Activated CD8-positive, alpha-beta T cell treated with anti-CD3 and anti-CD28 coated beads for 36 hours (primary cell): ENCODE measurements at regions not wholly inside any gene's neighbourhood (a gene's known extent, or its start where the extent isn't known, plus 50 kb on each side); places are given as distances from the start of the nearest gene placed in this dataset.

Experiments
- ATAC-seq: fragments of 200-7000 bp; cut with Tn5 transposase; one replicate; pipeline ENCODE4 v1.10.0; 2021; ENCODE audit warnings: mild to moderate bottlenecking, moderate library complexity
- CTCF ChIA-PET: fragments of 350-600 bp; sonication (Branson Sonifier 250); formaldehyde crosslinking; loops from one replicate; lab custom pipeline; 2021; ENCODE audit warnings: antibody characterized with exemption; lab: Charles Lee
- POLR2A ChIA-PET: fragments of 350-600 bp; sonication (Branson Sonifier 250); formaldehyde crosslinking; loops from one replicate; lab custom pipeline; 2021; ENCODE audit warnings: antibody characterized with exemption; lab: Charles Lee
- DNase-seq: peaks from one replicate; pipeline ENCODE4 v3.0.0-alpha.2; 2020
- H3K27ac Mint-ChIP-seq: one replicate; pipeline ENCODE4 v1.8.0; 2021; ENCODE audit warnings: mild to moderate bottlenecking, mixed read lengths
- H3K27me3 Mint-ChIP-seq: one replicate; pipeline ENCODE4 v1.8.0; 2021; ENCODE audit warnings: mixed read lengths
- H3K36me3 Mint-ChIP-seq: one replicate; pipeline ENCODE4 v1.8.0; 2021; ENCODE audit warnings: low read depth, mixed read lengths
- H3K4me1 Mint-ChIP-seq: one replicate; pipeline ENCODE4 v1.8.0; 2021; ENCODE audit warnings: low read depth, mixed read lengths
- H3K4me3 Mint-ChIP-seq: one replicate; pipeline ENCODE4 v1.8.0; 2021; ENCODE audit warnings: mild to moderate bottlenecking, moderate library complexity, mixed read lengths
- H3K9me3 Mint-ChIP-seq: one replicate; pipeline ENCODE4 v1.8.0; 2021; ENCODE audit warnings: mixed read lengths
- CTCF ChIP-seq: fragments of 200-600 bp; IDR thresholded peaks from one replicate; pipeline ENCODE4 v1.8.0; 2022; ENCODE audit warnings: antibody characterized with exemption, mild to moderate bottlenecking
- intact Hi-C: fragments of 100-400 bp; cut with micrococcal nuclease; formaldehyde crosslinking; loops from one replicate; pipeline ENCODE4 v1.10.0; 2022

GRCh38 chr1:229156872-229157271 lies 114.0 kb upstream of the RAB4A start:
- Mint-ChIP-seq H3K4me1 (peaks cover 13% of the 10 kb centered on the region), H3K27me3 (no peaks in the 10 kb centered on the region), H3K36me3 (no peaks in the 10 kb centered on the region), H3K27ac (no peak overlapping the region), H3K4me3 (no peak overlapping the region), H3K9me3 (no peaks in the 10 kb centered on the region)
- intact Hi-C loops = no loop called here
- ATAC-seq = no peak
- TF ChIP-seq CTCF = no peak
- DNase-seq = no peak
- ChIA-PET POLR2A (no interaction called here), CTCF (interaction anchor here (1.6 kb wide), 1 partner anchor 492 kb away, joined by 5 read pairs; no protein-coding TSS in a partner anchor)

GRCh38 chr1:229157480-229157879 lies 113.4 kb upstream of the RAB4A start:
- TF ChIP-seq CTCF = no peak
- H3K9me3 Mint-ChIP-seq = no peaks in the 10 kb centered on the region
- intact Hi-C loops = no loop called here
- CTCF ChIA-PET = interaction anchor here (1.6 kb wide), 1 partner anchor 493 kb away, joined by 5 read pairs; no protein-coding TSS in a partner anchor
- POLR2A ChIA-PET = no interaction called here
- H3K27me3 Mint-ChIP-seq = no peaks in the 10 kb centered on the region
- no peak overlapping the region for H3K27ac Mint-ChIP-seq
- no peaks in the 10 kb centered on the region for H3K36me3 Mint-ChIP-seq
- ATAC-seq (no peak), DNase-seq (no peak)
- no peak overlapping the region for H3K4me3 Mint-ChIP-seq
- H3K4me1 Mint-ChIP-seq = peaks cover 13% of the 10 kb centered on the region

DNA sequence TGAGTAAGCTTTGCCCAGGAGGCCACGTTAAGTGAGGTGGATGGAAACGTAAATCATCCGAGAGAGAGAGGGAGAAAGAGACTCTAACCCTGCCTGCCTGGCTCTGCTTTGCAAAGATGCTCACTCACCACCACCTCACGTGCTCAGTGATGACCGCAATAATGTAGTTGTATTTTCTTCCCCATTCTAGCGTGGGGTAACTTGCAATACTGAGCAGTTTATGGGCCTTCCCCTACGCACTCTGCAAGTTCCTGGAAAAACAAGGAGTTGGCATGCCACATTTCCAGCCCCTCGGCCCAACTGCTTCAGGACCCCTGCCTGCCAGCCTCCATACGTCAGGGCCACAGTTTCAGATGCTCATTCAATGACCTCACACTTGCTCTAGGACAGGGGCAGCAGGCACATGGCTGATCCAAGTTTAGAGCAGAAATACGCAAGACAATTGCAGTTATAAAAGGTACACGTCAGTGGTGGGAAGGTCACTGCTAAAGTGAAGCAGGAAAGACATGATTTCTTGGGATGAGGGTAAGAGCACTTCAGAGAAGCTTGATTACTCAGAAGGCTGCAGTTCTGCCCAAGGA lies 112.5 kb upstream of the RAB4A start:
- intact Hi-C loops = no loop called here
- Mint-ChIP-seq H3K4me3 (no peak overlapping the region), H3K9me3 (no peaks in the 10 kb centered on the region), H3K27me3 (no peaks in the 10 kb centered on the region), H3K27ac (no peak overlapping the region), H3K4me1 (peaks cover 13% of the 10 kb centered on the region), H3K36me3 (no peaks in the 10 kb centered on the region)
- ChIA-PET CTCF (no interaction called here), POLR2A (no interaction called here)
- ATAC-seq (no peak), DNase-seq (no peak)
- TF ChIP-seq CTCF = no peak

- DNase-seq (no peak), ATAC-seq (no peak)
- POLR2A ChIA-PET = no interaction called here
- H3K9me3 Mint-ChIP-seq = no peaks in the 10 kb centered on the region
- TF ChIP-seq CTCF = no peak
- peaks cover 13% of the 10 kb centered on the region for H3K4me1 Mint-ChIP-seq
- intact Hi-C loops = no loop called here
- no peak overlapping the region for H3K27ac Mint-ChIP-seq
- no peaks in the 10 kb centered on the region for H3K27me3 Mint-ChIP-seq
- no peak overlapping the region for H3K4me3 Mint-ChIP-seq
- CTCF ChIA-PET = no interaction called here
- no peaks in the 10 kb centered on the region for H3K36me3 Mint-ChIP-seq
Measured at GRCh38 chr1:229158927-229159326, 112.0 kb upstream of the RAB4A start.

DNA sequence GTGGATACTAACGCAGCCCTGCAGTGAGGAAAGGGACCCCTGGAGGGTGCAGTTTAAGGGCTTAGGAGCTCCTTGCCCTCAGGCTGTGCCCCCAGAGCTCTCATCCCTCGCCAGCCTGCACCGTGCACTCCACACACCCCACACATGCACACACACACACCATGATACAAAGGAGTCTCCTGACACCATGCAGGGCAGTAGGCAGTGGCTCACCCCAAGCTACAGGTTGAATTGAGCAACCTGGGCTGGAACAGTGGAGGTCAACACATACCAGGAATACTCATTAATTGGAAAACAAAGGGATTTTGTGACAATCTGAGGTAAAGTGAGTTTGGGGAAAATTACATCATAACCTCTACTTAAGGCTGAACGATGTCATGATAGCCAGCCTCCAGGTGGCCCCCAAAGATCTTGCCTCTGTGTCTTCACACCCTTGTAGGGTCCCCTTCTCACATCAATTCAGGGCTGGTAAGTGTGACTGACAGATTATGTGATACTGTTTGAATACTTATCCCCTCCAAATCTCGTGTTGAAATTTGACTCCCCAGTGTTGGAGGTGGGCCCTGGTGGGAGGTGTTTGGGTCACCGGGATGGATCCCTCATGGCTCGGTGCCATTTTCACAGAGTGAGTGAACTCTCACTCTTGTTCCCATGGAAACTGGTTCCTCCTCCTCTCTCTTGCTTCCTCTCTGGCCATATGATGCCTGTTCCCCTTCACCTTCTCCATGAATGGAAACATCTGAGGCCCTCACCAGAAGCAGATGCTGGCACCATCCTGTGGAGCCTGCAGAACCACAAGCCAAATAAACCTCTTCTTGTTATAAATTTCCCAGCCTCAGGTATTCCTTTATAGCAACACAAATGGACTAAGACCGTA lies 111.0 kb upstream of the RAB4A start:
- ATAC-seq (no peak), DNase-seq (no peak)
- Mint-ChIP-seq H3K36me3 (no peaks in the 10 kb centered on the region), H3K9me3 (no peaks in the 10 kb centered on the region), H3K4me1 (peaks cover 14% of the 10 kb centered on the region), H3K4me3 (no peak overlapping the region), H3K27me3 (no peaks in the 10 kb centered on the region), H3K27ac (no peak overlapping the region)
- intact Hi-C loops = no loop called here
- POLR2A ChIA-PET = no interaction called here
- TF ChIP-seq CTCF = no peak
- CTCF ChIA-PET = no interaction called here
